ENCODE measurements at regions not wholly inside any gene's neighbourhood (a gene's known extent, or its start where the extent isn't known, plus 50 kb on each side); places are given as distances from the start of the nearest gene placed in this dataset.

DNA sequence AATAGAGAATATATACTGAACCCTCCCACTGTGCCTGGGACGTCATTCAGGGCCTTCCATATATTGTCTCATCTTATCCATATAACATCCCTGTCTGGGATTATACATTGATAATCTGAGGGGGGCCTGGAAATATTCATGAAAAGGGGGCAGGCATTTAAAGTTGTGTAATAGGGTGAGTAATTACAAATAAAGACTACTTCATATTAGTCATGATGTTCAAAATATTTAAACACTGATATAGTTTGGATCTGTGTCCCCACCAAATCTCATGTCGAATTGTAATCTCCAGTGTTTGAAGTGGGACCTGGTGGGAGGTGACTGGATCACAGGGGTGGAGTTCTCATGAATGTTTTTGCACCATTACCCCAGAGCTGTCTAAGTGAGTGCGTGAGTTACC is 97.8 kb downstream of the AQP9 start:
- no peak for DNase-seq

DNA sequence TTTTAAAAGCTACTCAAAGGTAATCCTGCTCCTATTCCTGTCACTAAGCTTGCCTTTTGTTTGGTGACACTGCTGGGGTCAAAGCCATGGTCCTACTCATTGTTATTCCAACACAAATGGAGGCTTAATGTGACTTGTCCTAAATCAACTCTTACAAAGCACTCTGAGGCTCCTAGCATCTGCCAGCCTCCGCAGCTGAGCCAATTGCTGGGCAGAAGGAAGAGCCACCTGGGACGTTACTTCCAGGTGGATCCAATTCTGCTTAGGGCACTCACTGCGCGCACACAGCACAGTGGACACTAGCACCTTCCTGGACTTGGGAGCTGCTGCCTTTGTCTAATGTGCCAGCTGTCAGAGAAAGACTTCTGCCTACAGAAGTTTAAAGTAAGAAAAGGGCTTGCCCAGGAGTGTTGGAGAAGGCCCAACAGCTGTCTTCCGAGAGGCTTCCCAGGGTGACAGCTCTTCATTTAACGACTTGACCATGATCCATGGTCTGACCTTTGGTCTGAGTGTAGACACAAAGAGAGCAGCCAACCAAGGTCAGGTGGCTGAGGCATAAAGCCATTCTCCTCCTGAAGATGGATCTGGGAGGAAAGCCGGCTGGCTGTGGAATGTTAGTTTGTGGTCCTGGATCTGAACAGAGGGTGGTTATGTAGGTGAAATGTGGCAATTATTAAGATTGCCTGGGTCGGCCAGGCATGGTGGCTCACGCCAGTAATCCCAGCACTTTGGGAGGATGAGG is 102.2 kb downstream of the AQP9 start:
- DNase-seq, result no peak

DNA sequence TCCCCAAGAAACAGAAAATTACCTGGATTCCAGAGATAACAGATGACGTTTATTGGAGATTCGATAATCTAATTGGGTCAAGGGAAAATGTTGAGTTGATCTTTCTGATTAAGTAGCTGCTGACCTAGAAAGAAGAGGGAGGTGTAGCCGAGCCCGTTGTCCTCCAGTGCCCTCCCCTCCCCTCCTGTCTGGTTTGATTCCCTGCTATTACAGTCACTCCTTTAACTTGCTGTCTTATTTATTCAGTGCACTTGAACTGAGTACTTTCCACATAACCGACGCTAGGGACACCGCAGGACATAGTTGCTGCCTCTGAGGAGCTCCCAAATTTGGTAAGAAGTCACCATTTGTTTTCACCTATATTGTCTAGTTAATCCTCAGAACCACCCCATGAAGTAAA is 103.7 kb downstream of the AQP9 start:
- DNase-seq, result no peak

DNA sequence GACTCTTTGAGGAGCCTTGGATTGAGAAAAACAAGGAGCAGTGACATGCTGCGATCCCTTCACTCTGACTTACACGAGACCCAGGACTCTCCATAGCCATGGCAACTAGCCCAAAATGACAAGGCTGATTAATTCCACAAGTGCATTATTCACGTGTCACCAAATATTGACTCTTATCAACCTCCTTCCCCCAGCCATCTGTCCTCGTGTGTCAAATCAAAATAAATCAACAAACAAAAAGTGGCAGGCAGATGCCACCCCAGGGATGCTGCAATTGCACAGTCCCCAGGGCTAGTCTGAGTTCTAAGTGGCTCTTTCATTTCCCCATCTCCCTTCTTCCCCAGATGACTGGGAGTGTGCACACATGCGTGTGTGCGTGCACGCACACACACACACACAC is 104.9 kb downstream of the AQP9 start:
- no peak for DNase-seq

DNA sequence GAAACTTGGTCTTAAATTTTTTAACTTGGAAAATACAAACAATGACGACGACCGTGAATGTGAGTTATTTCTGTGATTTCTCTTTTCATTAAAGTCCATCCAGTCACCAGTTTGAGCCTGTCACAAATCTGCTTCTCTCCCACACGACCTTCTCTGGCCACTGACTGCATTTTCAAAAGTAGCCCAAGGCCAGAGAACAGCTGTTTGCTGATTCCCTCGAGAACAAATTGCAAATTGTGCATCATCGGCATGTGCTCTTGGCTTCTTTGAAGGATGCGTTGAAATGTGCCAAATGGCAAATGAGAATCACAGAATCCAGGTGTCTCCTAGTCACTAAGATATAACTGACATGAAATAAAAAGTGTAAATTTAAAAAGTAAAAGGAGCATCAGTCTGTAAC is 106.4 kb downstream of the AQP9 start:
- no peak for DNase-seq

DNA sequence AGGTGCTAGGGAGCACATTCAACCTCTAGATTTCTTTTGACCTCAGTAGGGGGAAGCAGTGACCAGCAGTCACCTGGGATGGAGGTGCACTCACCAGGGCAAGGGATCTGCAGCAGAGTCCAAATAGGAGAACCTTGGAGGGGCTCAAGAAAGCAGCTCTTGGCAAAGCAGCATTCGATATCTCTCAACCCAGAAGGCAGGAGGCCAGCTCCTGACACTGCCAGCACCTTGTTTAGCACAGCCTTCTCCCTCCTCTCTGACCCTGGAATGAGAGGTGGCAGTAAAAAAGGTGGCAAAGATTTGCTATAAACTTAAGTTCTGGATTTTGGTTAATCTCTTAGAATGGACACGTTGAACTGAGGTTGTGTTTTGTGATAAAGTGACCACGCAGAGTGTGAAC is 107.9 kb downstream of the AQP9 start:
- DNase-seq, result no peak

DNA sequence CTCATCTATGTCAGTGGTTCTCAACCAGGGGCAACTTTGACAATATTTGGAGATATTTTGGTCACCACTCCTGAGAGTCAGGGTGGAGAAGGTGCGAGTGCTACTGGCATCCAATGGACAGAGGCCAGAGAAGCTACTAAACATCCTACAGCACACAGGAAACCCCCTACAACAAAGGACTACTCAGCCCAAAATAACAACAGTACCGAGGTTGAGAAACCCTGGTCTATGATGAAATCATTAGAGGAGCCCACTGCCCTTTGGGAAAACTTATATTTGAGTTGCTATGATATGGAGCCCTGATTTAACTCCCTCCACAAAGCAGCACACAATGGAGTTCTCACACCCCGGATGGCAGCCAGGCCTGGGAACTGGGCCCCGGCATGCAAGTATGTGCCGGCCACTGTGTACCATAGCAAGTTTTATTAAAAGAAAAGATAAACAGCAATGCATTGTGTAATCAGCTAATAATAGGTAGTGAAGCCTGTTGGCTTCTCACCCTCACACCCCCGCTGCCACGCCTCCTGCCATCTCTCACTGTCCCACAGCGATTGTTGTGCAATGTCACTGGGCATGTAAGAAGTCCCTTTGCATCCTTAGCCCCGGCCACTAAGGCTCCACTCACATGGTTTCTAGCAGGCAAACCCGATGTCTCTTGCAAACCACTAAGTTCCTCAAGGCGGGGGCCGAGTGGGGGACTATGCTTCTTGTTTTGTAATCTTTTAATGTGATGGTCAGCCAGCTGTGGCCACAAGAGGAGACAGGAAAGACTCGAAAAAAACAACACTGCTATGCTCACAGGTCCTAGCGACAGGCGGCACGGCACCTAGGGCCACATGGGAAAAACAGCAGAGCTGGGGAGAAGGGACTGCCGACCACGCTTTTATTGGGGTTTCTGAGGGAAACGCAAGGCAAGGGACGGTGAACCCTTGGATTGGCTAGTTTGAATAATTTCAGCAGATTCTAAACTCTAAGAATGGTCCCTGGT is 110.0 kb downstream of the AQP9 start:
- peak; percentile 76 for DNase-seq

DNA sequence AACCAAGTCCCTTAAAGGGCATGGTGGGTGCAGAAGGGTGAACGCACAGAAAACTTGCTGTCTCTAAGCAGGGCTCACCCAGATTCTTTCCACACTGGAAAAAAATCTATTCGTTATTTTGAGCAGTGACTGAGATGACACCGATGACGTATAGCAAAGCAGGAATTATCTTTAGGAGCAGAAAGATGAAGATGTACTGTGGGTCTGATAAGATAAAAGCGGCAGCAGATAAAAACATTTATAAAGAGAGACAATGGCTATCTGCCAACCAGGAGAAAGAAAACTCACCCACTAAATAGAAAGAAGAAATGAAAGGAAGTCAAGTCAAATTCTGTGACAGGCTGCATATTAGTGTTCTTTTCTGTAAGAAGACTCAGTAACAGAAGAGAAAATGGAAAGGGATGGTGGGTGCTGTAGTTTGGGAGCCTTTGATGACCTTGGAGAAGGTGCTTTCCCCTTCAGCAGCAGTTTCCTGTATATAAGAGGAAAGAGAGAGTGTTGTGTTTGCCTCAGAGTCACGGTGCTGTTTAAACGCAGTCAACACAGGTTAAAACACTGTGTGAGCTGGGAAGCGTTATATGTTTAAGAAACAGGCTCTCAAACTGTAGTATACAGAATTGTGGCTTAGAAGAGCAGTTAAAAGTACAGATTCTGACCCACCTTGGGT is 111.6 kb downstream of the AQP9 start:
- no peak for DNase-seq

DNA sequence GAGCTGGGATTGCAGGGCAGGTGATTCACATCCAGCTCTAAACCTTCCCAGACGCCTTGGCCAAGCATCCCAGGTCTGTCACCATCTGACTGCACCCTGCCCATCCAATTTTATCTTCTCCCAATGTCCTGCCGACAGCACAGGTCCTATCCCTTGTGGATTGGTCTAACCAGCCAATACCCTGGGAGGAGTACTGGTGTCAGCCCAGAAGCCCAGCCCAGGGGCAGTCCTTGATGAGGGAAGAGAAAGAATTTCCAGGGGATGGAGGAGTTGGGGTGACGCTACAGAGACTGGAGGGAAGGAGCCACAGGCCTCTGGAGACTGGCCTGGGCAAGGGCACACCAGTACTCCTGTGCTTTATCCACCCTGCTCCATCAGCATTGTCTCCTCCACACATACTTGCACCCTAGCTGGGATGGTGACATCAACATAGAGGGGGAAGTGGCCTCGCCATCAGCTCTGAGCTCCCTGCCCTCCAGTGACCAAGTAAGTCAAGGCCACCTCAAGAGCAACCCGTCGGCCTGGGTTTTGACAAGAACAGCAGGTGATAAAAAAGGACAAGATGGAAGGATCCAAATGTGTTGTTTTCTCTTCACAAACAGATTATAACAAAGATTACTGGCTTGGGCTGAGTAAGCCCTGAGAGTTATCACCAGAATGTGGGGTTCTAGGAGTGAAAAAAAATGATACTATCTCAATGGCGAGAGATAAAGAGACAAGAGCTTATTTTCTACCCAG is 114.6 kb downstream of the AQP9 start:
- no peak for DNase-seq

DNA sequence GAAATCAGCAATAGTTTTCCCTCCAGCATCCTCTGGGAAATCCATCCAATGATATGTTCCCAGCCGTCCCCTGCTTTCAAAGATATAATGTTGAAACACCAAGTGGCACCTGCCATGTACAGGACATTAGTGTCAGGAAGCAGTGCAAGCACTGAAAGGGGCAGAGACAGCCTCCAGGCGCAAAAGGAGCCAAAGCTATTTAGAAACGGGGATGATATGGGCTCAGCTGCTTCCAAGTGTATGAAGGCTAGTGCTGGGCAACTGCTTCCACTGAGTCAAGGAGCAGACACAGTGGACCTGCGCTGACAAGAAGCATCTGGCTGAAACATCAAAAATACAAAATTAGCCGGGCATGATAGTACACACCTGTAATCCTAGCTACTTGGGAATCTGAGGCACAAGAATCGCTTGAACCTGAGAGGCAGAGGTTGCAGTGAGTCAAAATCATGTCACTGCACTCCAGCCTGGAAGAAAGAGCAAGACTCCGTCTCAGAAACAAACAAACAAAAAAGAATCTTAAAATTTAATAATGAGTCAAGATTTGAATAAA is 119.7 kb downstream of the AQP9 start:
- DNase-seq, result no peak

DNA sequence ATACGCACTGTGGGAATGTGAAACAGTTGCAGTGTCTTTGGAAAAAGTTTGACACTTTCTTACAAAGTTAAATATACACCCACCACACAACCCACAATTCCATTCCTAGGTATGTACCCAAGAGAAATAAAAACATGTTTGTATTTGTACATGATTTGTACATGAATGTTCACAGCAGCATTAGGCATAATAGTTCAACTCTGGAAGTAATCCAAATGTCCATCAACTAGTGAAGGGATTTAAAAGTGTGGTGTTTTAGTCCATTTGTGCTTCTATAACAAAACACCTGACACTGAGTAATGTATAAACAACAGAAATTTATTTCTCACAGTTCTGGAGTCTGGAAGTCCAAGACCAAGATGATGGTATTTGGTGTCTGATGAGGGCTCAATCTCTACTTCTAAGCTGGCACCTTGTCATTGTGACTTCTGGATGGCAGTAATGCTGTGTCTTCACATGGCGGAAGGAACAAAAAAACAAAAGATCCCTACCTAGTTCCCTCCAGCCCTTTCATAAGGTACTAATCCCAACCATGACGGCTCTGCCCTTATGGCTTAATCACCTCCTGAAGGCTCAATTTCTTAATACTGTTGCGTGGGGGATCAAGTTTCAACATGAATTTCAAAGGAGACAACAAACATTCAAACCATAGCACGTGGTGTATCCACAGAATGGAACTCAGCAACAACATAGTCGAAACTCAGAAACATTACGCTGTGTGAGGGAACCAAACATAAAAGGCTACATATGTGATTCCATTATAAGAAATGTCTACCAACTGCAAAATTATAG is 120.5 kb downstream of the AQP9 start:
- no peak for DNase-seq

DNA sequence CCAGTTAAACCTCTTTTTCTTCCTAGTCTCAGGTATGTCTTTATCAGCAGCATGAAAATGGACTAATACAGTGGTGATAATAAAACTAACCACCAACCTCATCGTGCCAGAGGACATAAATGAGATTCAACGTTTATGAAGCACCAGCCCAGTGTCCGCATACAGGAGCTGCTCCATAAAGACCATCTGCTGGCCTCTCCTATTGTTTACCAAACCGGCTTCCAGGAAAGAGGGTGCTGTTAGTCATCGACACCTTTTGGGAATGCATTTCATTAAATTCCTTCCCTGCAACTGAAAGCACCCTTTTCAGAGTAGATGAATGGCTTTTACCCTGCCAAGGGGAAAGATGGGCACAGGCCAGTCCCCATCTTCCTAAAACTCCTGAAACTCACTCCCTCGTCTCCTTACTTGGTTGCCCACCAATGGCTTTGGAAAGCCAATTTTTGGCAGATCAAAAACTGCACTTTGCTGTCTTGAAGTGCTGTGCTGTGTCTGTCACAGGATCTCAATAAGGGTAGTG is 122.1 kb downstream of the AQP9 start:
- no peak for DNase-seq

DNA sequence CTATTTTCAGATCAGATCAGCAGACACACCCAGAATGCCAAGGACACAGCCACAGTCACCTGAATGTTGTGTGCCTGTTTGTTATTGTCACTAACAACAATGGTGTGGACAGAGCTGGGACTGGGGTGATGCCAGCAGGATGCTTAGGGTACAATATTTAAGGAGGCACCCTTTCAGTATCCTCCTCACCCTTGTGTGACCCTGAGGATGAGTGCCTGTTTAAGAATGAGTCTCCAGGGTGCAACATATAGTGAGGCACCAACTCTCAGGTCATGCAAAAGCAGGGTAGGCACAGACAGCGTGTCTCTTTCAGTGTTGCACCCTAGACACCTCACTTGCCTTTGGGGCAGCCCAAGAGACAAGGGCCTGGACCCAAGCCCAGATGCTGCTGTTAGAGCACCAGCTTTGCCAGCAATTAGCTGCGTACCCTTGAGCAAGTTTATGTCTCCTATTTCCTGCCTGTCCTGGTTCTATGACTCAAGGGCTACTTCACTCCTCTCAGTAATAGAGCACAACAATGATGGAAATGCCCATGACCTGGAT is 122.6 kb downstream of the AQP9 start:
- no peak for DNase-seq

DNA sequence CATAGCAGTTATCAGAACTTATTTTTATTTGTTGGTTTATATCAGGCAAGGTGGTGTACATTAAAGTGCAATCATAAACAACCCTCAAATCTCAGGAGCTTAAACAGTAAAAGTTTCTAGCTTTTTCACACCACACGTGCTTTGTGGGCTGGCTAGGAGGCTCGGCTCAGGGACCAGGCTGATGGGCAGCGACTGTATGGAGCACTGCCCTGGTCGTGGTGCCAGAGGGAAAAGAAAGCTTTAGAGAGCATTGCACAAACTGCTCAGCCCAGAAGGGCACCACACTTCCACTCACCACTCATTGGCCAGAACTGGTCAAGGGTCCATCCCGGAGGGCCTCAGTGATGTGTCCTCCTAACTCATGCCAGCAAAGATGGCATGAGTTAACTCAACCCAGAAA is 123.2 kb downstream of the AQP9 start:
- no peak for DNase-seq

DNA sequence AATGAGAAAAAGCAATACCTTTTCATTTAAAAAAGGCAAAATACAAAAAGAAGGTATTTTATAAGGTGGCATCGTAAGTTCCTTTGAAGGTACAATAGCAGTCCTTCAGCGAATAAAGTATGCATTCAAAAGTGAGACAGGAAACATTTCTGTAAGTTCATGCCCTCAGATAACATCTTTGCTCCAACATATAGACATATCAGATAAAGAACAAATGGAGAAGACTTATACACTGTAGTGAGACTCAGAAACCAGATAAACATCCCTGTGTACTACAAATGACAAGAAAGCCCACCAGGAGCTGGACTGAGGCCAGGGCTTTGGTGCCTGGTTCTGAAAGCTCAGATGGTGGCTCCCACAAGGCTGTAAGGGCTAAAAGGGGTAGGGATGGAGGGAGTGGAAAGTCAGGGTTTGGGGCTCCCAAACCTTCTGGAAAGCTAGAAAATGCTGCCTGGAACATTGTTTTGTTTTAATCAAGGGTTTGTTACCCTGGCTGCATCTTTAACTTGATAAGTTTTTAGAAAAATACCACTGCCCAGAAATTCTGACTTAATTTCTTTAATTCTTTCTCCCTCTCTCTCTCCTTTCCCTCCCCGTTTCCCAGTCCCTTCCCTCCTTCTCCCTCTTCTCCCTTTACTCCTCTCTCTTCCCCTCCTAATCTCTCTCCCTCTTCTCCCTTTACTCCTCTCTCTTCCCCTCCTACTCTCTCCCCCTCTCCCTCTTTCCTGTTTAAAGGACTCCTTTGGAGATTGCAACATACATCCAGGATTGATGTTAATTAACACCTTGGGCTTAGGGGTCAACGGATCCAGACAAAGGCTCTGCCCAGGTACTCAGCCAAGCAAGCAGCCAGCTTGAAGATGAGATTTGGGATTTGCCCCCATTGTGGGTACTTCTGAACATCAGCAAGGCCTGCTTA is 126.1 kb downstream of the AQP9 start:
- no peak for DNase-seq

DNA sequence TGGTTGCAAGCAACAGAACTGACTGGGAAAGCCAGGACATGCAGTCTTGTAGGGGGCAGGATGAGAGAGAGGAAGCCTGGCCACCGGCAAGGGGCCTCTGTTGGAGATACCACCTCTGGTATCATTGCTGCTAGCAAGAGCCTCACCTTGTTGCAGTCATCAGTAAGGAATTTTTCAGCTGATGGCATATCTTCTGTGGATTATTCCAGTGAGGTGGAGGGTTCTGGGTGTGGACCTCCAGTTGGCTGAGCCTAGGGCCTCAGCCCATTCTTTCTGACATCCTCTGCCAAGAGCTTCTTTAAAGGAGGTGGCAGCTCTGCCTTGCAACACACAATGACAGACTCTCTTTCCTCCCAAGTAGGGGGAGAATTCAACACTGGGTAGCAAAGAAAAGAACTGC is 128.9 kb downstream of the AQP9 start:
- DNase-seq, result no peak

DNA sequence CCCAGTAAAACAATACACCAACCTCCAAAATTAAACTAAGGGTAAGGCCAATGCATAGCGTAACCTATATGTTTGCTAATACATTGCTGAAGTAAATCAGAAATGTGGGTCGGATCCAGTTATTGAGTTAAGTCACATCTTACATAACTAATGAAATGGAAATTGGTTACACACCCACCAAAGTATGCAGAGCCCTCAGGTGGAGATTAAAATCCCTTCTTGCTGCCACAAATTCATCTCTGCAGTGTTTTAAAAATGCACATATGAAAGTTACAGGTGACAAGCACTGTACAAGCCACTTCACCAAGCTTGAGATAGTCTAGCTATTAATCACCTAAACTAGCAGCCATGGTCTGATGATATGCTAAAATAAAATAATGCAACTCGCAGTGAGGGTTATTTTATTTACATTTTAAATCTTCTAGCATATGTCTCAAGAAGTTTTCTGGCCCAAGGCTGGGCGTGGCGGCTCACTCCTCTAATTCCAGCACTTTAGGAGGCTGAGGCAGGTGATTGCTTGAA is 130.6 kb downstream of the AQP9 start:
- no peak for DNase-seq

DNA sequence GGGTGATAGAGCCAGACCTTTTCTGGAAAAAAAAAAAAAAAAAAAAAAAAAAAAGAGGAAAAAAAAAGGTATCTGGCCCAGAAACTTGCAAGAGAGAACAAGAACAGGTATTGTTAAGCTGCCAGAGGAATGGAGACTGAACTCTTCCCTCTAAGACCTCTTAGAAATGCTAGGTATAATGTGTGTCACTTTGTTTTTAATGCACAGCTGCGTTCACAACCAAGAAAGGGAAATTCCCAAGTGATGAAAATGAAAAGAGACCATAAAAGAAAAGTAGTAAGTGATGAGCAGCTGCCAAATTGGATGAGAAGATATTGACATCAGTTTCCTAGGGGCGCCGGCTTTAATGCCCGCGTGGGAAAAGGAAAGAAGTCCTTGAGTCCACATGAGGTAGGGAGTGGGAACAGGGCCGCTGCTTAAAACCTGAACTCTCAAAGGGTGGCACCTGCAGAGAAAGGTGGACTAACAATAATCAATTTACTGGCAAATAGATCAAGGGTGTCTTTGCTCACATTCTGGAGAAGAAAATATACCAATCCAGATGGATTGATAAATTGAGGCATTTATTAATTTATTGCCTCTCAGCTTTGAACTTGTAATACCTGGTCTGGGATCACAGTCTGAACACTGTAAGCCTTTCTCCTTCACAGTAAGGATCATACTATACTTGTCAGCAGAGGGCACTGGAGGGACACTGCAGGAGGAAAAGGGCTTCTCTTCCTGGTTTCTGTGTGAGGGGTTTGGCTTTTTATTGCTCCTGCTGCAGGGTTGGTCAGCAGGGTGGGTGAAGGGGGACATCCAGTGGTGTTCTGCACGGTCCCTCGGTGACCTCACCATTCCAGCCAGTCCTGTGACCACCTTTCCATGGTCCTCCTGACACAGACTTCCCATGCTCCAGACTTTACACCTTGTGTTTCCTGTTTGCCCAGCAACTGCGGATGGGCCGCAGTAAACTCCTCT is 131.6 kb downstream of the AQP9 start:
- peak; percentile 14 for DNase-seq

DNA sequence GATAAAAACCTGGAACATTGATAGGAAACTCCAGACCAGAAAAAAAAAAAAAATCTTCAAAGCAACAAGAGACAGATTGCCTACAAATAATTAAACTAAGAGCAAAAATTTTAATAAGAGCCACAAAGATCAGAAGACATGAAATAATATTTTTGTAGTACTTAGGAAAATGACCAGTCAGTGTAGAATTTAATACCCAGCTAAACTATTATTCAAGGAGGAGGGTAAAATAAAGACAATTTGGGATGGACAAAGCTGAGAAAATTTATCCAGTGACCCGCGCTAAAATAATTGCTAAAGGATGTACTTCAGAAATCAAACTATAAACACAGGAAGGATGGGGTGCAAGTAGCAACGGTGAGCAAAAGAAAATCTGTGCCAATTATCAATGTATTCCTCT is 133.2 kb downstream of the AQP9 start:
- DNase-seq, result no peak

Measured in CD4-positive, alpha-beta T cell treated with Interferon gamma for 1 hour (primary cell).